DOHH2 (cell line): ENCODE measurements at regions not wholly inside any gene's neighbourhood (a gene's known extent, or its start where the extent isn't known, plus 50 kb on each side); places are given as distances from the start of the nearest gene placed in this dataset.

Source experiments
- H3F3A ChIP-seq: fragments of 200-600 bp; sonication (generic), shearing (Covaris generic); 2 replicates; pipeline ENCODE4 v1.6.0; 2016; ENCODE audit warnings: antibody characterized with exemption, mild to moderate bottlenecking; ENCODE audit not compliant: control insufficient read depth, insufficient read depth
- H3K27ac ChIP-seq: fragments of 200-600 bp; sonication (generic); 2 replicates; pipeline ENCODE4 v1.5.1; 2014; ENCODE audit warnings: low read depth, mild to moderate bottlenecking, low read length, moderate library complexity
- H3K27me3 ChIP-seq: fragments of 200-600 bp; sonication (generic); 2 replicates; pipeline ENCODE4 v1.6.1; 2014; ENCODE audit warnings: mild to moderate bottlenecking, low read length, mixed read lengths; ENCODE audit not compliant: control insufficient read depth
- H3K36me3 ChIP-seq: fragments of 200-600 bp; sonication (generic); 2 replicates; pipeline ENCODE4 v1.6.1; 2014; ENCODE audit warnings: mild to moderate bottlenecking, low read length, moderate library complexity, mixed read lengths; ENCODE audit not compliant: control insufficient read depth
- H3K4me1 ChIP-seq: fragments of 200-600 bp; sonication (generic); 2 replicates; pipeline ENCODE4 v1.6.1; 2014; ENCODE audit warnings: mild to moderate bottlenecking, low read length, mixed read lengths; ENCODE audit not compliant: control insufficient read depth
- H3K4me2 ChIP-seq: fragments of 200-600 bp; sonication (generic); 2 replicates; pipeline ENCODE4 v1.6.0; 2014; ENCODE audit warnings: mild to moderate bottlenecking, low read length, moderate library complexity
- H3K4me3 ChIP-seq: fragments of 200-600 bp; sonication (generic); 2 replicates; pipeline ENCODE4 v1.5.1; 2014; ENCODE audit warnings: mild to moderate bottlenecking, low read length, mixed read lengths
- H3K79me2 ChIP-seq: fragments of 200-600 bp; sonication (generic); 2 replicates; pipeline ENCODE4 v1.6.1; 2014; ENCODE audit warnings: mild to moderate bottlenecking, low read length, mixed read lengths; ENCODE audit not compliant: control insufficient read depth
- H3K9me2 ChIP-seq: fragments of 200-600 bp; sonication (generic); replicated peaks from 2 replicates; pipeline ENCODE4 v1.6.1; 2014; ENCODE audit warnings: mild to moderate bottlenecking, low read length, mixed read lengths; ENCODE audit not compliant: control insufficient read depth
- H3K9me3 ChIP-seq: fragments of 200-600 bp; sonication (generic); 2 replicates; pipeline ENCODE4 v1.6.1; 2014; ENCODE audit warnings: antibody characterized with exemption, low read length, mixed read lengths; ENCODE audit not compliant: control insufficient read depth, insufficient read depth
- H4K20me1 ChIP-seq: fragments of 200-600 bp; sonication (generic); 2 replicates; pipeline ENCODE4 v1.6.0; 2014; ENCODE audit warnings: low read depth, mild to moderate bottlenecking, antibody characterized with exemption, low read length, moderate library complexity; ENCODE audit not compliant: control insufficient read depth, insufficient read depth
- EZH2phosphoT487 ChIP-seq: fragments of 200-600 bp; sonication (generic); IDR thresholded peaks from 2 replicates; pipeline ENCODE4 v1.6.1; 2017; ENCODE audit warnings: borderline replicate concordance, mild to moderate bottlenecking, antibody characterized with exemption, low read length, moderate library complexity, mixed read lengths
- TF ChIP-seq, protein P1 (sequence below): fragments of 200-600 bp; sonication (generic); IDR thresholded peaks from one replicate; pipeline ENCODE4 v1.5.1; 2014; ENCODE audit warnings: antibody characterized with exemption, mild to moderate bottlenecking, low read depth, low read length; ENCODE audit not compliant: poor library complexity, severe bottlenecking

DNA sequence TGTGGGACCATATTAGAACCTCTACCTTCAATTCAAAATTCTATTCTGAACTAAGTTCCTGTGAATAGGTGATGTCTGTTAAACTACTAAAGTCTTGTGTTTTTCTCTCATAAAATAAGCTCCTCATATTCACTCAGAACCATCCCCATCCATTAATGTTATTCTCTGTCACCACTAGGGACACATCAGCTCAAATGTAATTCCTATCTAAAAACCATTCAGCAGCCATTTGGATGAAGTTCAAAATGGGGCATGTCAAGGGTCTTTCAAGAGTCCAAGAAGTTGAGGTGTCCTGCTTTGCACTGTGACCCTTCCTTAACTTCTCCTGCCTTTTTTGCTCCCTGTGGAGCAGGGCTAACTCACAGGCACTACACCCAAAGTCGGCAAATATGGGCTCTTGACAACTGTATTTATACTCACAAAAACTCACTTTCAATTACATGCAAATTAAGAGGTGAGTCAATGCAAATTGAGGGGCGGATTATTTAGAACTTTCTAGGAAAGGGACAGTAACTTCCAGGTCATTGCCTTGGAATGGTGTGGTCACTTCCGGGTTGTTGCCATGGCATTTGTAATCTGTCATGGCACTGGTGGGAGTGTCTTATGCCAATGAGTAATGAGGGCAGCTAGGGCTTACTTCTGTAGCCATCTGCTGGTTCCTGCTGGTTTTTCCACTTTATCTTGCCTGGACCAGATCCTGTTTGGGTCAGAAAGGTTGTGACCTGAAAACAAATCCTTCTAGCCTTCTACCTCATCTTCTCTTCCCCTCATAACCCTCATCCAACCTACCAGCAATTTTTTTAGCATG, 128.2 kb upstream of the COX10 start:
- TF ChIP-seq EZH2phosphoT487, result no peak
- TF ChIP-seq, protein P1, sequence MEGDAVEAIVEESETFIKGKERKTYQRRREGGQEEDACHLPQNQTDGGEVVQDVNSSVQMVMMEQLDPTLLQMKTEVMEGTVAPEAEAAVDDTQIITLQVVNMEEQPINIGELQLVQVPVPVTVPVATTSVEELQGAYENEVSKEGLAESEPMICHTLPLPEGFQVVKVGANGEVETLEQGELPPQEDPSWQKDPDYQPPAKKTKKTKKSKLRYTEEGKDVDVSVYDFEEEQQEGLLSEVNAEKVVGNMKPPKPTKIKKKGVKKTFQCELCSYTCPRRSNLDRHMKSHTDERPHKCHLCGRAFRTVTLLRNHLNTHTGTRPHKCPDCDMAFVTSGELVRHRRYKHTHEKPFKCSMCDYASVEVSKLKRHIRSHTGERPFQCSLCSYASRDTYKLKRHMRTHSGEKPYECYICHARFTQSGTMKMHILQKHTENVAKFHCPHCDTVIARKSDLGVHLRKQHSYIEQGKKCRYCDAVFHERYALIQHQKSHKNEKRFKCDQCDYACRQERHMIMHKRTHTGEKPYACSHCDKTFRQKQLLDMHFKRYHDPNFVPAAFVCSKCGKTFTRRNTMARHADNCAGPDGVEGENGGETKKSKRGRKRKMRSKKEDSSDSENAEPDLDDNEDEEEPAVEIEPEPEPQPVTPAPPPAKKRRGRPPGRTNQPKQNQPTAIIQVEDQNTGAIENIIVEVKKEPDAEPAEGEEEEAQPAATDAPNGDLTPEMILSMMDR, result no peak
- H3K4me2 ChIP-seq, result no peak overlapping the region
- no peak overlapping the region for H3K27ac ChIP-seq

DNA sequence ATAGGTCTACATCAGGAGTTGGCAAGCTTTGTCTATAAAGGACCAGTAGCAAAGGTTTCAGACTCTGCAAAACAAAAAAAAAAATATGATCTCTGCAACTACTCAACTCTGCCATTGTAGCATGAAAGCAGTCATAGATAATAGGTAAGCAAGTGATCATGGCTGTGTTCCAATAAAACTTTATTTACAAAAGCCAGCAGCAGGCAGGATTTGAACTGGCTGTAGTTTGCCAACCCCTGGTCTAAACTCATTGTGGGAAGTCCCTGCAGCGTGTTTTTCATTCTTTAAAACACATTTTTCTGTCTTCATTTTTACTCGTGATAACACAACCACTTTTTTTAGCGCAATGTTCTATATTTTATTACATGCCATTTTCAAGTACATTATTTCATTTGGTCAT, 127.5 kb upstream of the COX10 start:
- TF ChIP-seq, protein P1, result no peak
- no peak for TF ChIP-seq EZH2phosphoT487

More for the DNA sequence above, 128.2 kb upstream of the COX10 start:
- H3K9me2 ChIP-seq, result no peaks in the 10 kb centered on the region
- H3K4me3 ChIP-seq, result no peak overlapping the region
- H3K79me2 ChIP-seq, result no peaks in the 10 kb centered on the region
- 0 out of 2 replicates have a peak, but pooled peaks cover 2% of the 10 kb centered on the region for H3K27me3 ChIP-seq
- no peaks in the 10 kb centered on the region for H3K4me1 ChIP-seq
- H4K20me1 ChIP-seq, result no peaks in the 10 kb centered on the region
- H3K9me3 ChIP-seq, result no peaks in the 10 kb centered on the region
- no peaks in the 10 kb centered on the region for H3K36me3 ChIP-seq
- H3F3A ChIP-seq, result no peaks in the 10 kb centered on the region

GRCh38 chr17:13943909-13944308, 125.4 kb upstream of the COX10 start:
- H3F3A ChIP-seq, result no peaks in the 10 kb centered on the region
- H3K36me3 ChIP-seq, result no peaks in the 10 kb centered on the region
- no peaks in the 10 kb centered on the region for H3K9me3 ChIP-seq
- TF ChIP-seq, protein P1, result no peak
- TF ChIP-seq EZH2phosphoT487, result no peak
- H3K4me1 ChIP-seq, result no peaks in the 10 kb centered on the region
- 0 out of 2 replicates have a peak, but pooled peaks cover 2% of the 10 kb centered on the region for H3K27me3 ChIP-seq
- no peak overlapping the region for H3K27ac ChIP-seq
- no peak overlapping the region for H3K4me3 ChIP-seq
- no peak overlapping the region for H3K4me2 ChIP-seq
- no peaks in the 10 kb centered on the region for H3K79me2 ChIP-seq
- no peaks in the 10 kb centered on the region for H3K9me2 ChIP-seq
- H4K20me1 ChIP-seq, result no peaks in the 10 kb centered on the region

More for the DNA sequence above, 127.5 kb upstream of the COX10 start:
- Histone ChIP-seq H3K9me3 (no peaks in the 10 kb centered on the region), H3K4me3 (no peak overlapping the region), H3F3A (no peaks in the 10 kb centered on the region), H3K79me2 (no peaks in the 10 kb centered on the region), H3K4me2 (no peak overlapping the region), H3K36me3 (no peaks in the 10 kb centered on the region), H3K27me3 (0 out of 2 replicates have a peak, but pooled peaks cover 2% of the 10 kb centered on the region), H4K20me1 (no peaks in the 10 kb centered on the region), H3K4me1 (no peaks in the 10 kb centered on the region), H3K9me2 (no peaks in the 10 kb centered on the region), H3K27ac (no peak overlapping the region)
